IPS-18c (cell line): ENCODE measurements at regions not wholly inside any gene's neighbourhood (a gene's known extent, or its start where the extent isn't known, plus 50 kb on each side); places are given as distances from the start of the nearest gene placed in this dataset.

Experiments
- H3K4me3 ChIP-seq: 2 replicates; pipeline ENCODE4 v1.7.0; 2013; ENCODE audit warnings: low read depth, mild to moderate bottlenecking, low read length, moderate library complexity; ENCODE audit not compliant: insufficient read depth
- H3K9me3 ChIP-seq: one replicate; pipeline ENCODE4 v1.6.1; 2013; ENCODE audit warnings: mild to moderate bottlenecking, low read length, moderate library complexity; ENCODE audit not compliant: control insufficient read depth, insufficient read depth

- H3K9me3 ChIP-seq = no peaks in the 10 kb centered on the region
- H3K4me3 ChIP-seq = no peak overlapping the region
These were observed 360.3 kb upstream of the TBL1XR1 start for GRCh38 chr3:177557548-177557947.

- H3K9me3 ChIP-seq = no peaks in the 10 kb centered on the region
- H3K4me3 ChIP-seq = no peak overlapping the region
These were observed 364.1 kb upstream of the TBL1XR1 start for GRCh38 chr3:177561365-177561764.

- no peak overlapping the region for H3K4me3 ChIP-seq
- H3K9me3 ChIP-seq = no peaks in the 10 kb centered on the region
These were observed 364.6 kb upstream of the TBL1XR1 start for GRCh38 chr3:177561769-177562392.

DNA sequence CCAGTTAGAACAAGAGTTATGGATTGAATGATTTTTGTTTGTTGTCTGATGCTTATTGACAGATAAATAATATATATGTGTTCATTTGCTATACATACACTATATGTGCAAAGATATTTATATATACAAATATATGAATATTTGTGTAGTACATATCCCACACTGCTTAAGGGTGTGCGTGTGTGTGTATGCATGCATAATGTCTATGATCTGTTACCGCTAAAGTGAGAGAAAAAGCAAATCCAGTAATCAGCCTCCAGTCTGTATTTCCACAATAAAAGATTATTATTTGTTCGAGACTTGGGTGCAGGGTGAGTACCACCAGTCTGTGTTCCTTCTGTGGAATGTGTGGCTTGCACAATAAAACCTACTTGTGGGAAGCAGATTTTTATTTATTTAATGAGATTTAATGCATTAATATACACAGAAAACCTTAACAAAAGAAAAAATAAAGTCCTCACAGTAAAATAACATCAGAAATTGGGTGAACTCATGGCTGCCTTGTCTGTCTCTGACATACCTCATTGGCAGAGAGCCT is 366.0 kb upstream of the TBL1XR1 start:
- Histone ChIP-seq H3K4me3 (no peak overlapping the region), H3K9me3 (no peaks in the 10 kb centered on the region)

DNA sequence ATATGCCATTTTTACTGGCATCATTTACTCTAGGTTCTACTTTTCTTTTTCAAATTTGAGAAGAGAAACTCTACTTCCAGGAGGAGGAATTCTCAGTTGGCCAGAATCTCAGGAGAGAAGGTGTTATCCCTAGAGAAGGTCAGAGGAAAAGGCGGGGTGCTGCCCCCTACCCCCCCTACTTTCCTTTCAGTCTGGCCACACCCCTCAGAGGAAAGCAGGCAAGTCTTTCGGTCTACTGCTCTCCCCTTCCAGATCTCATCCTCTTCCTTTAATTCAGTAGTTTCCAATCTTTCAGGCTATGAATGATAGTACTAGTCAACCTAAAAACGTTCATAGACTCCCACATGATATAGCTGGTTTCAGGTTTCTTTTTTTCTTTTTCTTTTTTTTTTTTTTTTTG is 366.5 kb upstream of the TBL1XR1 start:
- H3K4me3 ChIP-seq = no peak overlapping the region
- H3K9me3 ChIP-seq = no peaks in the 10 kb centered on the region

DNA sequence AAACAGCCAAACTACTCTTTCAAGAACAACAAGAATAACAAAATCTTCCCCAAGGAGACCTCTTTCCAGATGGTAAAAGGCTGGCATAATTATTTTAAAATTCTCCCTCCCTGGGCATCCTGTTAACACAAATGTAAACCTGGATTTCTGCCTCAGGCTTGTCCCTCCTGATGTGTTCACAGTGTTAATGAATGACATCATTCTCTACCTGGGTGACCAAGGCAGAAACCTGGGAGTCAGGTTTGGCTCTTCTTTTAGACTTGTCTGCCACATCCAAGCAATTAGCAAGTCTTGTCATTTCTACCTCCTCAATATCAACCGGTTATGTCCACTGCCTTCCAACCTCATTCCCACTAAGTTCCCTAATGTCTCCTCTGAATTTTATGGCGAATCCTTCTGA is 368.7 kb upstream of the TBL1XR1 start:
- H3K4me3 ChIP-seq = no peak overlapping the region
- no peaks in the 10 kb centered on the region for H3K9me3 ChIP-seq

- no peaks in the 10 kb centered on the region for H3K9me3 ChIP-seq
- H3K4me3 ChIP-seq = no peak overlapping the region
These were observed 370.6 kb upstream of the TBL1XR1 start for GRCh38 chr3:177567833-177568232.

DNA sequence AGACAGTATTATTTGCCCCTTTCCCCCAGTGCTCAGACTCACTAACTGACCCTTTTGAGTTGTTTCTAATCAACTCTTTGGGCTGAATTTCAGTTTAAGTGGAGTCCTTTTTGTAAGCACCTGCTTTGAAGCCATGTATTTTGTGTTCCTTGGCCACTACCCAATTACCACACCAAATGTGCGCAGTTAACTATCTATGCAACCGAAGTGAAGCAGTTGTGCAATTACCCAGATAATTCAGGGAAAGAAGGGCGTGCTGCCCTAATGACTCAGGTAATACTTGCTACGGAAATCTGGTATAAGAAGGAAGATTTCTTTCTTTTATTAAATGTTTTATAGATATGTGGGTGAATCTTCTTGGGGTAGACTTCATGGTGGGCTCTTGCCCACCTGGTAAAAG is 371.9 kb upstream of the TBL1XR1 start:
- Histone ChIP-seq H3K9me3 (no peaks in the 10 kb centered on the region), H3K4me3 (no peak overlapping the region)

- Histone ChIP-seq H3K4me3 (no peak overlapping the region), H3K9me3 (no peaks in the 10 kb centered on the region)
These were observed 372.8 kb upstream of the TBL1XR1 start for GRCh38 chr3:177569875-177570657.

- Histone ChIP-seq H3K4me3 (no peak overlapping the region), H3K9me3 (no peaks in the 10 kb centered on the region)
These were observed 374.1 kb upstream of the TBL1XR1 start for GRCh38 chr3:177571271-177571943.

DNA sequence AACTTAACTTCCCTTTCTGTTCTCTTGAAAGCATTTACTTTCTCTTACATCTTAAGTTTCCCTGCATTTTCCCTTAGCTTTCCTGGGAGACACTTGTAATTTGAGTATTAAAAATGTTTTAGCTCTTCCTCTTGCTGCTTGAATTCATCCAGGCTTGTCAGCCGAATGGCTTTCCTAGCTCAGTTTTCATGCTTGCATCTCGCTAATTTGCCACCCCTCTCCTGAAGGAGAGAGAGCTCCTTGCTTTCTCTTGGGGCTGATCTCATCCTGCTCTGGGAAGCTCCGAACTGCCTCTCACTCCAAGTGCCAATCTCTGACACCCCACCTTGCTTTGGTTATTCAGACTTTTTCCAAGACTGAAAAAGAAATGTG is 374.6 kb upstream of the TBL1XR1 start:
- H3K4me3 ChIP-seq = no peak overlapping the region
- no peaks in the 10 kb centered on the region for H3K9me3 ChIP-seq

DNA sequence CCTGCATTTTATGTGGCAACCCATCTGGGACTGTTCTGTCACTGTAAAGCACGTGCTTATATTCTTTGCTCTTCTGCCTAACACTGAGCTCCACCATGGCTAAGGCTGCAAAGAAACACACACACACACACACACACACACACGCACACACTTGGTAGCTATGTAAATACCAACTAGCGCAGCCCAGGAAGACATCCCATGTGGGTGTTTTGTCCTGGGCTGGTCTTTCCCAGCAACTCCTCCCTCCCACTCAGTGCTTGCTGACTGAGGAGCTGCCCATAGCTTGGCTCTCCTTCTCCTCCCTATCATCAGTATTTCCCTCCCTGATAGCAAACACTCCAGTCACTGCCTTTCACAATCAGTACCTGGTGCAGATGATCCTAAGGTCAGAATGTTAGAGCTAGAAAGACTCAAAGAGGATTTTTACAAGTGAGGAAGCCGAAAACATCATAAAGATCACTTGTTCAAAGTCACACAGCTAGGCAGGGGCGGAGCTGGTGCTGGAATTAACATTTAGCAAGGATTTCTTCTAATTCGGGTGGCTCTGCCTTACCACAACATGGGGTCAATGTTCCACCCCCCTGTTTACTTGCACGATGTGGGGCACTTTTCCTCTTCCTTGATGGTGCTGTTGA is 377.1 kb upstream of the TBL1XR1 start:
- H3K4me3 ChIP-seq = no peak overlapping the region

DNA sequence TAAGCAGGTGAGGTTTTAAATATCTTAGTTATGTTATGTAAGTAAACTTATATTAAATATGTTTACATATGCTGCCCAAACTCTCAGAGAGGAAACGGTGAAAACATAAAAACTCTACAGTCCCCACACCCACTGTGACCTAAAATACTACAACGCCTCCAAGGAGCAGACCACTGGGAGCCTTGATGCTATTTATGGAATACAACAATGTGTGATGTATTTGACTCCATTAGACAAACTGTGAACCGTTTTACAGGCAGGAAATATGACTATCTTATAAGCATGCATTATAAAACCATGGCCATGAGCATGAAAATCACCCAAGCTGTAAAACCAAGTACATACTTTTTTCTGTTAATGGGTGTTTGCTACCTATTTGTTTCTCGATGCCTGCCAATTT is 379.5 kb upstream of the TBL1XR1 start:
- H3K9me3 ChIP-seq = no peaks in the 10 kb centered on the region
- H3K4me3 ChIP-seq = no peak overlapping the region

More for the DNA sequence above, 377.1 kb upstream of the TBL1XR1 start:
- no peaks in the 10 kb centered on the region for H3K9me3 ChIP-seq

DNA sequence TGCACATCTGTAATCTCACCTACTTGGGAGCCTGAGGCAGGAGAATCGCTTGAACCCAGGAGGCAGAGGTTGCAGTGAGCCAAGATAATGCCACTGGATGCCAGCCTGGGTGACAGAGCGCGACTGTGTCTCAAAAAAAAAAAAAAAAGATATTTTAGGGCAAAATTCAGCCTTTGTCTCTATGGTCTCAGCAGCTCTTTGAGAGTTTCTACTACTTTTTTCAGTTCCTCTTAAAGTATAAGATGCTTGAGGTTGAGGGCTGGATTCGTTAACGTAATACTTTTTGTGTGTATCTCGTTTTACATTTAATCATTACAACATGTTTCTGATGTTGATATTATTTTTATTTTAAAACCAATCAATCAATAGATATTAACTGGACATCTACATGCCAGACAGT is 381.2 kb upstream of the TBL1XR1 start:
- Histone ChIP-seq H3K4me3 (no peak overlapping the region), H3K9me3 (no peaks in the 10 kb centered on the region)

DNA sequence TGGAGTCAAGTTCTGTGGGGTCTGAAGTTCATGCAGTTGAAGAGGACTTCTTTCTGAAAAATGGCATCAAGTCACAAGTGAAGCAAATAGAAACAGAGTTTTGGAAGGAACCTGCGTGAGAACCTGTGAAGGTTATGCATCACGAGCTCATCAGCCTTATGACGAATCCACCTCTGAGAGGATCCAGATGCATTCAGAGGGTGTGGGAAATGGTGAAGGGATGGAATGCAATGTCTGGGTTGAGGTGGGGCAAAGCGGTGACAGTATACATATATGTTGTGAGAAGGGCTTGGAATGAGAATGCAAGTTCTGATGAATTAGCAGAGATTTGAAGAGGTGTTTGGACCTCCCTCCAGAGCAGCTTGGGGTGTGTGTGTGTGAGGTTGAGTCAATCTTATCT is 382.1 kb upstream of the TBL1XR1 start:
- Histone ChIP-seq H3K4me3 (no peak overlapping the region), H3K9me3 (no peaks in the 10 kb centered on the region)

DNA sequence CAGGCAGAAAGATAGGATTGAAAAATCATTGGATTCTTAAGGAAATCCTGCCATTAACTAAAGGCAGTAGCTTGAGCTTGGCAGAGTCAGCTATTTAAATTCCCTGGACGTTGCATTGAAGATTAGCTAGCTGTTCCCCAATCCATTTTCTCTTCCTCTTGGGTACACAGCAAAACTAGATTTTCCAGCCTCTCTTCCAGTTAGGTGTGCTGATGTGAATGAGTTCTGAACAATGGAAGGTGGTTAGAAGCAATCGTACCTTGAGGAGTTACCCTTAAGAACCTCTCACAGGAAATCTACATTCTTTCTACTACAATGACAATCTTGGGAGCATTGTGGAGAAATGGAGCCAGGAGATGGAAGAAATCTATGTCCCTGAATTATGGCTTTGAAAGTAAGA is 383.2 kb upstream of the TBL1XR1 start:
- H3K4me3 ChIP-seq = no peak overlapping the region
- H3K9me3 ChIP-seq = no peaks in the 10 kb centered on the region

DNA sequence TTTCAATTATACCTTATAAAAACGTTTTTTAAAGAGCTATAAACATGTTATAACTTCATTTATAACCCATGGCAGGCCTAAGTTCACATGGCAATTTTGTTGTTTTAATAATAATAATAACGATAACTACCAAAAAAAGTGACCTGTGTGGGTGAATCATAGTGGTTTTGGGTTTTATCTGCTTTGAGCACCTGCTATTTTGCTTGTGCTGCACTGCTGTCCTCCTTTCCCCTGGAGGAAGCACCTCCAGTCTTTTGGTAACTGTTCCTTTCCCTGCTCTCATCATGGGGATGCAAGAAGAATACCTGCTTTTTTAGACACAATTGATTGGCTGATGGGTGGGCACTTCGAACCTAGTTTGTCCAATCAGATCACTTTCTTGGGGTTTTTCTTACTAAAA is 388.0 kb upstream of the TBL1XR1 start:
- Histone ChIP-seq H3K4me3 (no peak overlapping the region), H3K9me3 (no peaks in the 10 kb centered on the region)
